ENCODE measurements at regions not wholly inside any gene's neighbourhood (a gene's known extent, or its start where the extent isn't known, plus 50 kb on each side); places are given as distances from the start of the nearest gene placed in this dataset.
A peak's percentile ranks its signal among the peaks of the same experiment; 100 is the strongest.
"Not testable (repeated sequence)": the region's sequence is repeated elsewhere in the genome, so short reads cannot be mapped to it uniquely, and the experiment has no call there.

GRCh38 chr2:89243114-89243700 is 551.7 kb downstream of the RPIA start:
- intact Hi-C loops (cut with DNase I); H3K27ac ChIP-seq; H3K36me3 ChIP-seq; H3K4me1 ChIP-seq; H3K4me3 ChIP-seq; DNase-seq; H3K27me3 ChIP-seq; H3K9me3 ChIP-seq: not testable (repeated sequence)
- WGBS, 2 donors: 40 to 43% methylated on average over 1 to 4 of the region's 4 CpGs
- TF ChIP-seq CTCF (IDR thresholded peaks at IDR 0.05): peak in 3 of 6 experiments; percentile 13 to 39 (median 36)

- intact Hi-C loops (cut with DNase I): not testable (repeated sequence)
These were observed 552.9 kb downstream of the RPIA start for GRCh38 chr2:89244407-89244806.

GRCh38 chr2:89245478-89245877 is 554.0 kb downstream of the RPIA start:
- H3K4me1 ChIP-seq; H3K4me3 ChIP-seq; intact Hi-C loops (cut with DNase I); H3K27ac ChIP-seq; H3K27me3 ChIP-seq; H3K9me3 ChIP-seq; DNase-seq; H3K36me3 ChIP-seq: not testable (repeated sequence)
- 48 to 75% methylated on average over 1 of the region's 1 CpG for WGBS, 2 donors

More at GRCh38 chr2:89244407-89244806, 552.9 kb downstream of the RPIA start:
- not testable (repeated sequence) for H3K4me3 ChIP-seq, H3K4me1 ChIP-seq, H3K27ac ChIP-seq, DNase-seq, H3K9me3 ChIP-seq, H3K27me3 ChIP-seq, H3K36me3 ChIP-seq

GRCh38 chr2:89246027-89246426 is 554.6 kb downstream of the RPIA start:
- DNase-seq; H3K27ac ChIP-seq; H3K36me3 ChIP-seq; H3K9me3 ChIP-seq; H3K27me3 ChIP-seq; H3K4me1 ChIP-seq; H3K4me3 ChIP-seq; intact Hi-C loops (cut with DNase I): not testable (repeated sequence)
- 46 to 65% methylated on average over 4 of the region's 4 CpGs for WGBS, 2 donors

- not testable (repeated sequence) for H3K27ac ChIP-seq
- 14 to 16% methylated on average over 2 of the region's 2 CpGs for WGBS, 2 donors
These were observed 555.1 kb downstream of the RPIA start for GRCh38 chr2:89246620-89247019.

GRCh38 chr2:89255013-89255412 is 563.5 kb downstream of the RPIA start:
- WGBS, 2 donors: 74 to 79% methylated on average over 3 of the region's 3 CpGs
- H3K27ac ChIP-seq; H3K4me3 ChIP-seq; H3K27me3 ChIP-seq; intact Hi-C loops (cut with DNase I); H3K4me1 ChIP-seq; DNase-seq; H3K36me3 ChIP-seq; H3K9me3 ChIP-seq: not testable (repeated sequence)

More at GRCh38 chr2:89246620-89247019, 555.1 kb downstream of the RPIA start:
- DNase-seq; intact Hi-C loops (cut with DNase I); H3K27me3 ChIP-seq; H3K36me3 ChIP-seq; H3K4me3 ChIP-seq; H3K9me3 ChIP-seq; H3K4me1 ChIP-seq: not testable (repeated sequence)

GRCh38 chr2:89273443-89273842 is 582.0 kb downstream of the RPIA start:
- DNase-seq; H3K4me1 ChIP-seq; intact Hi-C loops (cut with DNase I); H3K27ac ChIP-seq; H3K9me3 ChIP-seq; H3K27me3 ChIP-seq; H3K4me3 ChIP-seq; H3K36me3 ChIP-seq: not testable (repeated sequence)
- WGBS, 2 donors: 71% methylated on average over 1 of the region's 4 CpGs; no CpG with 5 or more reads in 1 of the 2 donors

- H3K4me3 ChIP-seq; intact Hi-C loops (cut with DNase I); H3K27me3 ChIP-seq; DNase-seq; H3K9me3 ChIP-seq; H3K36me3 ChIP-seq; H3K27ac ChIP-seq; H3K4me1 ChIP-seq: not testable (repeated sequence)
- WGBS, 2 donors: no CpG with 5 or more reads among the region's 3 CpGs
These were observed 589.1 kb downstream of the RPIA start for GRCh38 chr2:89280536-89280935.

GRCh38 chr2:89286448-89287080 is 595.1 kb downstream of the RPIA start:
- H3K4me3 ChIP-seq; H3K27me3 ChIP-seq; H3K36me3 ChIP-seq; H3K27ac ChIP-seq; DNase-seq; intact Hi-C loops (cut with DNase I); H3K9me3 ChIP-seq; H3K4me1 ChIP-seq: not testable (repeated sequence)
- no CpG with 5 or more reads among the region's 8 CpGs for WGBS, 2 donors

GRCh38 chr2:89287084-89287483 is 595.6 kb downstream of the RPIA start:
- H3K9me3 ChIP-seq; H3K4me1 ChIP-seq; DNase-seq; H3K36me3 ChIP-seq; H3K4me3 ChIP-seq; H3K27ac ChIP-seq; intact Hi-C loops (cut with DNase I); H3K27me3 ChIP-seq: not testable (repeated sequence)
- WGBS, 2 donors: no CpG with 5 or more reads among the region's 4 CpGs

- H3K36me3 ChIP-seq; H3K4me1 ChIP-seq; H3K4me3 ChIP-seq; DNase-seq; H3K27me3 ChIP-seq; H3K27ac ChIP-seq; H3K9me3 ChIP-seq; intact Hi-C loops (cut with DNase I): not testable (repeated sequence)
- no CpG with 5 or more reads among the region's 7 CpGs for WGBS, 2 donors
These were observed 600.3 kb downstream of the RPIA start for GRCh38 chr2:89291717-89292298.

GRCh38 chr2:89293399-89293798 is 601.9 kb downstream of the RPIA start:
- H3K27me3 ChIP-seq; H3K9me3 ChIP-seq; H3K27ac ChIP-seq; intact Hi-C loops (cut with DNase I); H3K4me1 ChIP-seq; H3K4me3 ChIP-seq; DNase-seq; H3K36me3 ChIP-seq: not testable (repeated sequence)
- WGBS, 2 donors: no CpG with 5 or more reads among the region's 4 CpGs
